ENCODE measurements at regions not wholly inside any gene's neighbourhood (a gene's known extent, or its start where the extent isn't known, plus 50 kb on each side); places are given as distances from the start of the nearest gene placed in this dataset.

DNA sequence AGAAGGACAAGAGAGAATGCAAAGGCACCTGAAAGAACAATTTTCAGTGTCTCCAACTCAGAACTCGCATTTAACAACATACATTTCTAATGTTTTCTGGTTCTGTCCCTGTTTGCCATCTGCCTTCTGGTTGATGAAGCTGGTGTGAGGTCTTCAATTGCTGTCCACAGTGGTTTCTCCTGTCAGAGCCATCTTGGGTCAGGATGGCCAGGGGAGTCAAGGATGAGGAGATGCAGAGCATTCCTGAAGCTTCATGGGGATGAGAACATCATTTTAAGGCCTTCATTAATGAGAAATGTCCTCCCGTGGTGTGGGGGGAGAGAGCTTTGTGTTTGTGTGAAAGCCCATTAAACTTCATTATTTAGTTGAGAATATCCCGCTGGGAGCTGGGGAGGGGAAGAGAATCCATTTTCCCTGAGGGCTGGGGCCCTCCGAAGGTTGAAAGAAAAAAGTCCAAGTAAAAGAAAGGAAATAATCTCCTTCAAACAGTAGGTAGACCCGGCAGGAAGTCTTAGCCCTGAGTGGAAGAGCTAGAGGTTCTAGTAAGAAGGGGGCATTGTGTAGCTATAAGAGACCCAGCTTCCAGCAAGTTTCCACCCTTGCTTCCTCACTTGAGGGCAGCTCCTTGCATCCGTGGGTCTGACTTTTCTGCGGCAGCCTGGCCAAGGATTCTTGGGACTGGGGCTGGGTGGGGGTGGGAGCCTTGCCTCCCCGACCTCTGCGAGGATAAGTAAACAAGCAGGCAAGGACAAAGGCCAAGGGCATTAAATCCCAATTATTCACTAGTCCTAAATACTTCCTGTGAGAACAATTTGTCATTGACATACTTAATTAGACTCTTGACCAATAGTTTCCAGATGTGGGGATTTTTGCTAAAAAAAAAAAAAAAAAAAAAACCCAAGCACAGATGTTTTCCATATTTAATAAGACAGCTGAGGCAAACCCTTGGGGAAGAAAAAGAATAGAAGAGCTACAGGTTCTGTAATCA is 119.2 kb downstream of the MSX2 start:
- no peak for DNase-seq (ENCODE audit: low spot score)
- in situ Hi-C loops (cut with HindIII; ENCODE audit: low sequenced_read_pairs): no loop called here

DNA sequence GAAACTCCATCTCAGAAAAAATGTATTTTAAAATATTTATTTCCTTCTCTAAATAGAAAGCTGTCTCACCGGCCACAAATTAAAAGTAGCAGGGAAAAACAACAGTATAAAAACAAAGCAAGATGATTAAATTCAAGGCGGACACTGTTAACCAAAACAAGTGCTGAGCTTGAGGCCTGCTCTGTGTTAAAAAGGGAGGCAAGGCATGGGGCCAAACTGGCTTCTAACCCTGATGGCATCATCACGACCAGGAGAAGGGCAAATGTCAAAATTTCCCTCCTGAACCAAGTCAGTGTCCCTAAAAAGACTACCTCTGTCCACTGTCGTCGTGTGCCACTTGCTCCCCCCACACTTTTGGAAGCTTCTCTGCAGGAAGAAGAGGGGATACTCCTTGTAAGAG is 116.1 kb downstream of the MSX2 start:
- in situ Hi-C loops (cut with HindIII; ENCODE audit: low sequenced_read_pairs): no loop called here
- DNase-seq (ENCODE audit: low spot score): no peak

DNA sequence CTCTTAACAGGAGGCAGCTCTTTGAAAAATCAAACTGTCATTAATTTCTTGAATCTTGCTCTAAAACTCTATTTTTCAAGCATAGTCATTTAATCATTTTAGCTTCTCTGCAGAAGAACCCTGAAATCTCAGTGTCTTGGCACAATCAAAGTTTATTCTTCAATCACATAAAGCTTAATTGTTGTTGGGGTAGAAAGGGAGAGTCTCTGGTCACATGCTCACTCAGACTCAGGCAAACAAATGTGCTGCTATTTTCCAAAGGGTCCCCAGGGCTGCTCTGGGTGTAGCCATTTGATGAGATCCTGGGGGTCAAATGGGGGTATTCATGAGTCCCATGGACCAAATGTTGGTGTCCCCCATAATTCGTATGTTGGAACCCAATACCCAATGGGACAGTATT is 114.8 kb downstream of the MSX2 start:
- in situ Hi-C loops (cut with HindIII; ENCODE audit: low sequenced_read_pairs): no loop called here
- DNase-seq (ENCODE audit: low spot score): no peak

DNA sequence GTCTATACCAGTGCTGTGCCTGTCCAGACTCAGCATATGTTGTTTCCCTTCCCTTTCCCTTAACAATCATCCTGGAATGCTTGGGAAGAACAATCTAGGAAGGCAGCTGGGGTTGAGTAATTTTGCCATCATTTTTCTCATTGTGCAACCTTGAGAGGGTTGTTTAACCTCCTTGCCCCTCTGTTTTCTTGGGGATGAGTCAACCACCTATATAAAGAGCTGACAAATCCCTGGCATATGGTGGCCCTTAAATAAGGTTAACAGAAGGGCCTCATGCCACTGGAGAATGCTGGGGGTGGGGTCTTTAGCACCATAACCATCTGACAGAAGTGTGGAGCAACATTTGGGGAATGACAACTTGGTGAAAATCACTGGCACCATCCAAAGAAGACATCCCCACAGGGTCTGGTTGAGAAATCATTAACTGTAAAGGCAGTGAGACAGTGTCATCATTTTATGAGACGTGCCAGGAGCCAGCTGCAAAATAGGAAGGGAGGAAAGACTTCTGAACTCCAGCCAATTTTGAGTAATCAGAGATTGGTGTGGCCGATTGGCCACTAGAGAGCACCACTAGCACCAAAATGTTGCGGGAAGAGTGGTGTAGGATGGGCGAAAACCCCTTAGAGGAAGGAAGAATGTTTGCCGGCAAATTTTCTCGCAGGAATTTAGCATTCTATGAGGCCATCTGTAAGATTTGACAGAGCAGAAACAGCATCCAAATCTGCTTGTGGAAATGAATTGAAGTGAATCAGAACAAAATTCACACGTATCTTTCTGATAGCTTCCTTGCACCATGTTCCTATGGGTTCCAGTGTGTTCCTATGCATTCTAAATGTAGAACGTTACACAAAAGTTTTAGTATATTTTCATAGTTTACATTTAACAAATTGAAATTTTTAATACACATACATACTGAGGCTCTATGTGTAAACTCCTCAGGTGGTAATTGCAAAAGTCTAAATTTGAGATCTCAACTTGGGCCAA is 113.8 kb downstream of the MSX2 start:
- in situ Hi-C loops (cut with HindIII; ENCODE audit: low sequenced_read_pairs): no loop called here
- DNase-seq (ENCODE audit: low spot score): no peak

DNA sequence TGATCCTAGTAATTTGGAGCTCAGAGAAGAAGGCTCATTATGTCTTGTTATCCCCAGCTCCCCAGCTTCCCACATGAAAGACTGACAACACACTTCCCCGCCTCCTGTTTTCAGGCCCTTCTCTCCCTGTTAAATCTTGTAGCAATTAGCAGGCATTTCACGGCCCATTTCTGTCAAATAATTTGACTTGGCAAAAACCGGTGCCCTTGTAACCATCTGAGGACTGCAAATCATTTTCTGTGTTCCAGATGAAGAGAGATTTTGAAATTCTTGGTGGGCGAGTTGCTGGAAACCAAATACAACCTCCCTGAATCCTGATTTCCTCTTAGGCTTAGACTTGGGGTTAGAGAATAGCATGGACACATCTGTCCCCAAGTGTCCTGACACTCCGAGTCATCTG is 109.7 kb downstream of the MSX2 start:
- in situ Hi-C loops (cut with HindIII; ENCODE audit: low sequenced_read_pairs): no loop called here
- no peak for DNase-seq (ENCODE audit: low spot score)

DNA sequence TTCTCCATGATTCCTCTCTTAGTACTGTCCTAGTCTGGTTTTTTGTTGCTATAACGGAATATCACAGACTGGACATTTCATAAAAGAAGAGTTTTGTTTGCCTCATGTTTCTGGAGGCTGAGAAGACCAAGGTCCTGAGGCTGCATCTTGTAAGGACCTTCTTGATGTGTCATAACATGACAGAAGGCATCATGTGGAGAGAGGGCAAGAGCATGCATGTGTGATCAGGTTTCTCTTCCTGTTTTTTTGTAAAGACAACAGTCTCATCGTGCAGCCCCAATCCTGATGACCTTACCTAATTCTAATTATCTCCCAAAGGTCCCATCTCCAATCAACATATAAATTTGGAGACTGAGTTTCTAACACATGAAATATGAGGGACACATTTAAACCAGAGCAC is 108.4 kb downstream of the MSX2 start:
- in situ Hi-C loops (cut with HindIII; ENCODE audit: low sequenced_read_pairs): no loop called here
- no peak for DNase-seq (ENCODE audit: low spot score)

DNA sequence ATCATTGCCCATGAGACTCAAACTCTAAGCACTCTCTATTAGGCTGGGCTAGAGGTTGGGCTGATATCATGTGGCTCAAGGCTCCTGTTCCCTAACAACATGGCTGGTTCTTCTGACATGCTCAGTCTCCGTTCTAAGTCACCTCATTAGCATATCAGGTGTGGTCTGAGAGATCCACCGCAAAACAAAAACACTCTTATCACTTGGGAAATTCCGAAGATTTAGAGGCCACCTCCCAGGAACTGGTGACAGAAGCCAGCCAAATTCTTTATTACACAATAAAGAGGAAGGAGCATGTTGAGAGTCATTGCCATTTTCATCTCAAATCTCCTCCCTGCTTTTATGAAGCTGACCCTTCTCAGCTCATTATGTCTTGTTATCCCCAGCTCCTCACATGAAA is 107.6 kb downstream of the MSX2 start:
- in situ Hi-C loops (cut with HindIII; ENCODE audit: low sequenced_read_pairs): no loop called here

DNA sequence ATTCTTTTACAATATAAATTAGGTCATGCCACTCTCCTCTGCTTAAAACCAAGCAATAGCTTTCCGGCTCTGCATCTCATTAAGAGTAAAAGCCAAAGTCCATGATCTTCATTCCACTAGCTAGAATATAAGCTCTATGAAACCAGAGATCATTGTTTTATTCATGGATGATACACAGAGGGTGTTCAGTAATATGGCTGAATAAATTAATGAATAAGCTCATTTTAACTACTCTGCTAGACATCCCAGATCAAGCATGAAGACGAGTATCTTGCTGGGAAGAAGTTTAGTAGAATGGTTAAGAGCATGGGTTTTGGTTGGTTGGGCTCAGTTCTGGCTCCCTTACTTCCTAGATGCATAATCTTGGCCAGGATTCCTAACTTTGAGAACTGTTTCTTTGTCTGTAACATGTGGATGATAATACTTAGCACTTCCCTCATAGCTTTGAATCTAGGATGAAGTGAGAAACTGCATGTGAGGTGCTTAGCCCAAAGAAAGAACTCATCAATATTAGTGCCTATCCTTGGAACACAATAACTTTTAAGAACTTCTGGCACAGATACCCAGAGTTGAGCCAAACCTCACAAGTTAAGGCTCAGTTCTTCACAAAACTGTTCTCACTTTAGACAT is 106.8 kb downstream of the MSX2 start:
- in situ Hi-C loops (cut with HindIII; ENCODE audit: low sequenced_read_pairs): no loop called here
- DNase-seq (ENCODE audit: low spot score): no peak

More for the DNA sequence above, 107.6 kb downstream of the MSX2 start:
- DNase-seq (ENCODE audit: low spot score): no peak

DNA sequence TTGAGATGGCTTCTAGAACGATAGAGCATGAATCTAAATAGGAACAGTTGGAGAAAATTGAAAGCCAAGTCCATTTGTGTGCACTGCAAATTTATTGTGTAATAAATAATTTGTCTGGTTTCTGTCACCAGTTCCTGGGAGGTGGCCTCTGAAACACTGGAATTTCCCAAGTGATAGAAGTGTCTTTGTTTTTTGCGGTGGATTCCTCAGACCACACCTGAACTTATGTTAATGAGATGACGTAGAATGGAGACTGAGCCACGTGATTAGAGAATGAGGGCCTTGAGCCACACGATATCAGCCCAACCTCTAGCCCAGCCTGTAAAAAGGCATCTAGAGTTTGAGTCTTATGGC is 105.1 kb downstream of the MSX2 start:
- in situ Hi-C loops (cut with HindIII; ENCODE audit: low sequenced_read_pairs): no loop called here
- no peak for DNase-seq (ENCODE audit: low spot score)

DNA sequence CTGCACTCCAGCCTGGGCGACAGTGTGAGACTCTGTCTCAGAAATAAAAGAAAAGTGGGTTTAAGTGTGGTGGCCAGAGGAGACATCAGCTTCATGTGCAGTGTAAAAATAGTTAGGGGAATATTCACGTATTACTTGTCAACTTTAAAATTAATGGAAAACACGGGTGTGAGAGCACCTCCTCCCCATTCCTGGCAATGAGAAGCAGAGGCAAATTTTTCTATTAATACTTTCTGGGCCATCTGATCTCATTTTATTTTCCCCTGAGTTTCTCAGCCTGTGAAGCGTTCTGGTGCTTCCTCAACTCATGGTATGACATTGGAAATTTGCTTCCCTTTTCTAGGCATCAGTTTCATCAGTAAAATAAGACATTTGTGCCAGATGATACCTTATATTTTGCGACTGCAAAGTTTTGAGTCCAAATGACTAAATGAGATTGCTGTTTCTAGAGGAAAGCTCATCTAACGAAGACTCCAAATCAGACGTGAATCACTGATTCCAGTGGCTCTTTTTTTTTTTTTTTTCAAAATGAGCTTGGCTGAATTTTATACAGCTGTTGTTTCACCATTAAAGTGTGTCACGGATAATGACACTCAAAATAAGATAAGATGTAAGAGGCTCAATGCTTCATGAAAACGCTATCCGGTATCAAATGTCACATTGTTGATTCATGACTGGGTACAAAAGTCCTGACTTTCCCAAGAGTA is 104.6 kb downstream of the MSX2 start:
- in situ Hi-C loops (cut with HindIII; ENCODE audit: low sequenced_read_pairs): no loop called here
- no peak for DNase-seq (ENCODE audit: low spot score)

DNA sequence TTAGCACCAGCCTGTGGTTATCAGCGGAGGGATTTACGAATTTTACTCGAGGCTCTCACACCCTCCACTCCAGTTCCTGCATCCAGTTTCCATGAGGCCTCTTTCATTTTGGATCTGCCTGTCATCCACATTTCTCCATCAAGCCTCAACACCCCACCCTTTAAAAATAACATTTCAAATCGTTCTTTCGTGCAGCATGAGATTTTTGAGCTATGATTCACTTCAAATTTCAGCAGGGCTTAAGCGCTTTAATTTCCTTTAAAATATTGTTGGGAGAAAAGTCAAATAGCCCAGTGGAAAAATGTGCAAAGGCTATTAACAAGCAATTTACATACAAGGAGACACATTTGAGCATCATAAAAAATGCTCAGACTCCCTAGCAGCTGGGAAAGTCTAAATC is 103.2 kb downstream of the MSX2 start:
- in situ Hi-C loops (cut with HindIII; ENCODE audit: low sequenced_read_pairs): no loop called here
- no peak for DNase-seq (ENCODE audit: low spot score)

DNA sequence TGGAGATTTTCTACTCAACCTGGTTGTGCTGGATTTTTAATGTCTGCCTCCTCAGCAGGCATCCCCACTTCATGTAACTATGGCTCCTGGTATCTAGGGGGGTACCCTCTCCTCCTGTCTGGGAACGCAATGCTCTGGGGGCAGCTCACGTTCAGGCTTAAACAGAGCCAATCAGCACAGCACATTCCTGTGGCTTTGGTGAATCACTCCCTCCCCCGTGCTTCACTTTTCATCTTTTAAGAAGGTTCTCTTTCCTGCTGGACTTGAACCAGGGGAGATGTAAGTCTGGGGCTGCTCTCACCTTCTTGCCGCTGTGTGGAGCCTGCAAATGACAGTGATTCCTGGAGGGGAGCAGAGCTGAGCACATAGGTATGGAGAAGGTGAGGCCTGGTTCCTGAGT is 101.2 kb downstream of the MSX2 start:
- in situ Hi-C loops (cut with HindIII; ENCODE audit: low sequenced_read_pairs): no loop called here
- DNase-seq (ENCODE audit: low spot score): no peak

DNA sequence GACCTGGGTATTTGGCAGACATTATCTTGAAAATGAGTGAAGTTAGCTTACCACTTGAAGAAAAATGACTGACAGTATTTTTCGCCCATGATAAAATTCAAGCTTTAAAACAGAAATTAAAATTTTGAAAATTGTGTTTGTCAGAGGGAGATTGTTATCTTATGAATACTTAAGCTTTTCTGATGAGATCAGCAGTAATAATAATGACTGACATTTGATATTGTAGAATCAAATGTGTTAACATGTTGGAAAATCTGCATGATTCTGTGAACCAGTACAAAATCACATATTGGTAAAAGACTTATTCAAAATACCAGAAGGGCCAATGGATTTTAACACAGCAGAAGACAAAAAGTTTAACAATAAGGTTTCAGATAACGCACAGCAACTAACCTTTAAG is 94.0 kb downstream of the MSX2 start:
- in situ Hi-C loops (cut with HindIII; ENCODE audit: low sequenced_read_pairs): no loop called here
- no peak for DNase-seq (ENCODE audit: low spot score)

DNA sequence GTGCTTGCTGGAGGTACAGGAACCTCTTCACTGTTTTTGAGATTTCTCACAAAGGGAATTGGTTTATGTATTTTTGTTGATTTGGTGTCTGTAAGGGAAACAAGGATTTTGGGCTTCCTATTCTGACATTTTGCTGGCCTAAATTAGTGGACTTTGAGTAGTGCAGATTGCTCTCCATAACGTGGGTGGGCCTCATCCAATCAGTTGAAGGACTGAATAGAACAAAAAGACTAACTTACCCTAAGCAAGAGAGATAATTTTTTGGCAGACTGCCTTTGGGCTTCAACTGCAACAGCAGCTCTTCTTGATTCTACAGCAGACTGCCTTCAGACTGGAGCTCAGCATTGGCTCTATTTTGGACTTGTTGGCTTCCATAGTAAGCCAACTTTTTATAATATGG is 93.2 kb downstream of the MSX2 start:
- in situ Hi-C loops (cut with HindIII; ENCODE audit: low sequenced_read_pairs): no loop called here
- no peak for DNase-seq (ENCODE audit: low spot score)

DNA sequence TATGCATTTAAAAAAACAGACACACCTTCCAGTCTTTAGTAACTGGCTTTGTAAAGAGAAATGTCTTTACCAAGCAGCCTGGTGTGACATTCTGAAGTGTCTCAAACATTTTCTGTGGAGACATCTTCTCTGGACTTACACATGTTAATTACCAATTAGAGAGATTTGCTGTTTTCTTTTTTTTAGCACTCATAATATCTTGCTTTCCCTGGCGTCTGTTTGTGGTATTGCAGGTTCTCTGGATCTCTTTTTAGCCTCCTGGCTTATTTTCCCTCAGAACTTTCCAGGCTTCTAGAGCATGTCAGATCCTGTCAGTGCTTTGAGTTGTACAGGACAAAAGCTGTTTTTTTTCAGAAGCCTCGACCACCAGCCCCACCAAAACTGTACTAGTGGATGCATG is 92.5 kb downstream of the MSX2 start:
- in situ Hi-C loops (cut with HindIII; ENCODE audit: low sequenced_read_pairs): no loop called here

DNA sequence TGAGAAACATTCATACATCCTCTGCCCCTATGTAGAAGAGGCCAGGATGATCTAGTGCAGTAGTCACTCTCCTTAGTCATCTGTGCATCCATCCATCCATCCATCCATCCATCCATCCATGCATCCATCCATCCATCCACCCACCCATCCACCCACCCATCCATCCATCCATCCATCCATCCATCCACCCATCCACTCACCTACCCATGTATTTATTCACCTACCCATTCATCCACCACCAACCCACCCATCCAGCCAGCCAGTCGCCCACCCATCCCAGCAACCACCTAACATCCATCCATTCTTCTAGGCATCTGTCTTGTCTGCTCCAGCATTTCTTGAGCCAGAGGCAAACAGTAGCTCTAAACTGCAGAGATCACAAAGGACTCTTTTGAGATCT is 87.1 kb downstream of the MSX2 start:
- DNase-seq (ENCODE audit: low spot score): no peak
- in situ Hi-C loops (cut with HindIII; ENCODE audit: low sequenced_read_pairs): no loop called here

More for the DNA sequence above, 92.5 kb downstream of the MSX2 start:
- no peak for DNase-seq (ENCODE audit: low spot score)

DNA sequence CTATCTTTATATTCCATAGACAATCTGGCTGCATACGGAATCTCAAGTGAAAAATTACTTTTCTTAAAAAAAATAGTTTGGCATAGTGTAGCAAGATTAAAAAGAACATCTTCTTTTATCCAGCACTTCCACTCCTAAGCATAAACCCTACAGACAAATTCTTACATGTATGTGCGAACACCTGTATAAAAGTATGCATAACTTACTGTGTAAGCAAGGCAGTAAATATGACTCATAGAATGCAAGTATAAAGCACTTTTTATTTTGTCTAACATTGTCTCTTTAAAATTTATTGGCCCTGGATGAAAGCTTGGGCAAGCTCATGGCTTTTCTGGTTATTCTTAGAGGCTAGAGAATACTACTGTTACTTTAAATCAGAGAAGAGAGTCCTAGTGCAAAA is 86.4 kb downstream of the MSX2 start:
- in situ Hi-C loops (cut with HindIII; ENCODE audit: low sequenced_read_pairs): no loop called here
- no peak for DNase-seq (ENCODE audit: low spot score)

DNA sequence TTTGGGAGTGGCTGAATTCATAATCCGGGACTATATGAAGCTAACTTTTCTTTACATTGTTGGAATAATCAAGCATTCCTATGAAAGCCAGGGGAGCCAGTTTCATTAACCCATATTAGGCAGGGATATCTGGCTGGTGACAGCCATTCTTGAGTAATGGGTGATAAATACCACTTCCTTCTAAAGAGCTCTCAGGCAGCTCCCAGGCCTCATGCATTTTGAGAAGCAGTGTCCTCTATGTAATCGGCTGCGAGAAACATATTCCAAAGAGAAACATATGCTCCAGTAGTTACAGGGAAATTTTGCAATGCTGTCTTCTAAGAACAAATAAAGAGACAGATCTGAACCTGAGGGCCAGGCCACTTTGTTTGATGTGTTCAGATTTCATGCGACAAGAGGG is 83.1 kb downstream of the MSX2 start:
- in situ Hi-C loops (cut with HindIII; ENCODE audit: low sequenced_read_pairs): no loop called here
- no peak for DNase-seq (ENCODE audit: low spot score)

DNA sequence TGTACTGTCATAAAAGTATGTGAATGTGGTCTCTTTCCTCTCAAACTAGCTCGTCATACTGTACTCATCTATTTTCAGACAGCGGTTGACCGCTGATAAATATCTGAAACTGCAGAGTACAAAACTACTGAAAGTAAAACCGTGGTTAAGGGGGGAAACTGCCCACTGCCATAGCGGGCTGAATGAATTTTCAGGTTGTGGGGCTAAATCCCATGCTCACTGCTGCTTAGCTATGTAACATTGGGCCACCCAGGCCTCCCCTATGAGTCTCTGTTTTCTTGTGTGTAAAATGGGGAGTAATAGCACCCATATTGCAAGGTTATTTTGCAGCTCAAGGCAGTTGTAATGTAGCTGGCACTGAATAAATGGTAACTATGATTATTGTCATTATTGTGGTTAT is 82.3 kb downstream of the MSX2 start:
- in situ Hi-C loops (cut with HindIII; ENCODE audit: low sequenced_read_pairs): no loop called here
- no peak for DNase-seq (ENCODE audit: low spot score)
